ENCODE measurements at regions not wholly inside any gene's neighbourhood (a gene's known extent, or its start where the extent isn't known, plus 50 kb on each side); places are given as distances from the start of the nearest gene placed in this dataset.

DNA sequence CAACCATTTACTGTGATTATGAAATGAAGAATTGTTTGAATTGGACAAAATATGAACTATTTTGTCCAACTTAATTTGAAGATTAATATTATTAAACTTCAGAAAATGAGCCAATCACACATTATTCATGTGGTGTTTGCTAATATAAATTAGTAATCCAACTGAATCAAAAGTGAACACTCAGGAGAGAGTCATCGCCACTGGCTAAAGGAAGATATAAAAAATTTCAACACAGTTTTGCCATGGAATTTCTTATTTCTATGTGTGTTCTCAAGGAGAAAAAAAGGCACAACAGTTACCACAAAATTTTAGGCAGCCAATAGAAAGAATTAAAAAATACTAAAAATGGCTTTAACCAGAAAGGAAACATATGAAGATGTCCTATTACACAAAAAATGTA, 2683.8 kb downstream of the PCDH9 start:
- Histone ChIP-seq H3K36me3 (no peaks in the 10 kb centered on the region), H3K27me3 (replicated peaks; ENCODE audit: insufficient read depth) (no peaks in the 10 kb centered on the region), H3K4me3 (no peak overlapping the region), H3K27ac (no peak overlapping the region), H3K9me3 (no peaks in the 10 kb centered on the region), H3K4me1 (replicated peaks) (no peaks in the 10 kb centered on the region)
- no peak for TF ChIP-seq POLR2AphosphoS5 (IDR thresholded peaks at IDR 0.05)
- TF ChIP-seq, protein P1, sequence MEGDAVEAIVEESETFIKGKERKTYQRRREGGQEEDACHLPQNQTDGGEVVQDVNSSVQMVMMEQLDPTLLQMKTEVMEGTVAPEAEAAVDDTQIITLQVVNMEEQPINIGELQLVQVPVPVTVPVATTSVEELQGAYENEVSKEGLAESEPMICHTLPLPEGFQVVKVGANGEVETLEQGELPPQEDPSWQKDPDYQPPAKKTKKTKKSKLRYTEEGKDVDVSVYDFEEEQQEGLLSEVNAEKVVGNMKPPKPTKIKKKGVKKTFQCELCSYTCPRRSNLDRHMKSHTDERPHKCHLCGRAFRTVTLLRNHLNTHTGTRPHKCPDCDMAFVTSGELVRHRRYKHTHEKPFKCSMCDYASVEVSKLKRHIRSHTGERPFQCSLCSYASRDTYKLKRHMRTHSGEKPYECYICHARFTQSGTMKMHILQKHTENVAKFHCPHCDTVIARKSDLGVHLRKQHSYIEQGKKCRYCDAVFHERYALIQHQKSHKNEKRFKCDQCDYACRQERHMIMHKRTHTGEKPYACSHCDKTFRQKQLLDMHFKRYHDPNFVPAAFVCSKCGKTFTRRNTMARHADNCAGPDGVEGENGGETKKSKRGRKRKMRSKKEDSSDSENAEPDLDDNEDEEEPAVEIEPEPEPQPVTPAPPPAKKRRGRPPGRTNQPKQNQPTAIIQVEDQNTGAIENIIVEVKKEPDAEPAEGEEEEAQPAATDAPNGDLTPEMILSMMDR (IDR thresholded peaks at IDR 0.05), result no peak
- TF ChIP-seq POLR2A (IDR thresholded peaks at IDR 0.05), result no peak
- no peak for DNase-seq (ENCODE audit: low spot score)
- 94% methylated on average over 1 of the region's 1 CpG for WGBS
- intact Hi-C loops (cut with DNase I), result no loop called here

DNA sequence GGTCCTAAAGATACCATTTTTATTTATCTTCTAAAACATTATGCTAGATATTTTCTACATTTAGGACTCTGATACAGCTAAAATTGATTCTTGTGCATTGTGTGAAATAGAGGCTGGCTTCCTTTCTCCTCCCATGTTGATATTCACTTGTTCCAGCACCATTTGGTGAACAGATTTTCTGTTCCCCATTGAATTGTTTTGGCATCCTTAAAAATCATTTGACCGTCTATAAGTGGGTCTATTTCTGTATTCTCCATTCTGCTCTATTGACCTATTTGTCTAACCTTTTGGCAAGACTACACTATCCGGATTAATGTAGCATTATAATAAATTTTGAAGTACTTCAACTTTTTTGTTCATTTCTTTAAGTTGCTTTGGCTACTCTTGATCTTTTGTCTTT, 2689.2 kb downstream of the PCDH9 start:
- intact Hi-C loops (cut with DNase I), result no loop called here
- WGBS, result 87% methylated on average over 2 of the region's 2 CpGs
- H3K27ac ChIP-seq, result no peak overlapping the region
- no peaks in the 10 kb centered on the region for H3K36me3 ChIP-seq
- TF ChIP-seq POLR2A (IDR thresholded peaks at IDR 0.05), result no peak
- TF ChIP-seq, protein P1 (IDR thresholded peaks at IDR 0.05), result no peak
- no peak for TF ChIP-seq POLR2AphosphoS5 (IDR thresholded peaks at IDR 0.05)
- no peaks in the 10 kb centered on the region for H3K4me1 ChIP-seq (replicated peaks)
- H3K27me3 ChIP-seq (replicated peaks; ENCODE audit: insufficient read depth), result no peaks in the 10 kb centered on the region
- no peaks in the 10 kb centered on the region for H3K9me3 ChIP-seq
- no peak overlapping the region for H3K4me3 ChIP-seq
- DNase-seq (ENCODE audit: low spot score), result no peak

DNA sequence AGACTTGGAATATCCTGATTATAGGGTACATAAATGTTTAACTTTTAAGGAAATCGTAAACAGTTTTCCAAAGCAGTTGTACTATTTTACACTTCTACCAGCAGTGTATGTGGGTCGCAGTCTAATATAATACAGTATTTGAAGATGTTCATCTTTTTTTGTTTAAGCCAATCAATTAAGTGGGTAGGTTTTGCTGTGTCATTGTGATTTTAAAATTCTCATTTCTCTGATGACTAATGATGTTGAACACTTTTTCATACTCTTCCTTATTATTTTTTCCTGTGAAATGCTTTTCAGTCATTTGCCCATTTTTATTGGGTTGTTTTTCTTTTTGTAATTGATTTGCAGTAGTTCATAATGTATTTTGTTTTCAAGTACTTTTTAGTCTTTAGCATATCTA, 2689.7 kb downstream of the PCDH9 start:
- H3K9me3 ChIP-seq, result no peaks in the 10 kb centered on the region
- TF ChIP-seq, protein P1 (IDR thresholded peaks at IDR 0.05), result no peak
- TF ChIP-seq POLR2A (IDR thresholded peaks at IDR 0.05) (no peak), POLR2AphosphoS5 (IDR thresholded peaks at IDR 0.05) (no peak)
- H3K4me1 ChIP-seq (replicated peaks), result no peaks in the 10 kb centered on the region

DNA sequence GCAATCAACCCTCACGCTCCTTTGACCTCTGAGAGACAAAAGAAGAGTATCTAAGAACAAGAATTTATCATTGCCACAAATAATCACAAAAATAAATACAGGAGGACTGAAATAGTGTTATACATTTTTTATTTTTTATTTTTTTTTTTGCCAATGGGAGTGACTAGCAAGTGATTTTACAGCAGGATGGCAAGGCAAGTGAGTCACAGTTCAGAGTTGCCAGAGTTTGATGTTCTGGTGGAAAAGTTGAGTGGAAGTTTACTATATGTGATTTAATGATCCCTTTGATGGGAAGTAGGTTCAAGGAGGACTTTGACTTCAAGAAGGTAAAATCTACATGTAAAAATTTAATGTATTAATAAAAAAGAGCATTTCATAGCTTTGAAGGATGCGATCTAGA, 2691.4 kb downstream of the PCDH9 start:
- H3K4me1 ChIP-seq (replicated peaks), result no peaks in the 10 kb centered on the region
- no peaks in the 10 kb centered on the region for H3K9me3 ChIP-seq
- intact Hi-C loops (cut with DNase I), result no loop called here
- DNase-seq (ENCODE audit: low spot score), result no peak
- 95% methylated on average over 2 of the region's 2 CpGs for WGBS
- TF ChIP-seq, protein P1 (IDR thresholded peaks at IDR 0.05), result no peak
- TF ChIP-seq POLR2A (IDR thresholded peaks at IDR 0.05) (no peak), POLR2AphosphoS5 (IDR thresholded peaks at IDR 0.05) (no peak)
- no peak overlapping the region for H3K4me3 ChIP-seq
- H3K27me3 ChIP-seq (replicated peaks; ENCODE audit: insufficient read depth), result no peaks in the 10 kb centered on the region
- H3K36me3 ChIP-seq, result no peaks in the 10 kb centered on the region
- H3K27ac ChIP-seq, result no peak overlapping the region

More for the DNA sequence above, 2689.7 kb downstream of the PCDH9 start:
- H3K27ac ChIP-seq, result no peak overlapping the region
- WGBS, result 95% methylated on average over 2 of the region's 2 CpGs
- intact Hi-C loops (cut with DNase I), result no loop called here
- H3K4me3 ChIP-seq, result no peak overlapping the region
- no peaks in the 10 kb centered on the region for H3K27me3 ChIP-seq (replicated peaks; ENCODE audit: insufficient read depth)
- no peak for DNase-seq (ENCODE audit: low spot score)
- no peaks in the 10 kb centered on the region for H3K36me3 ChIP-seq

DNA sequence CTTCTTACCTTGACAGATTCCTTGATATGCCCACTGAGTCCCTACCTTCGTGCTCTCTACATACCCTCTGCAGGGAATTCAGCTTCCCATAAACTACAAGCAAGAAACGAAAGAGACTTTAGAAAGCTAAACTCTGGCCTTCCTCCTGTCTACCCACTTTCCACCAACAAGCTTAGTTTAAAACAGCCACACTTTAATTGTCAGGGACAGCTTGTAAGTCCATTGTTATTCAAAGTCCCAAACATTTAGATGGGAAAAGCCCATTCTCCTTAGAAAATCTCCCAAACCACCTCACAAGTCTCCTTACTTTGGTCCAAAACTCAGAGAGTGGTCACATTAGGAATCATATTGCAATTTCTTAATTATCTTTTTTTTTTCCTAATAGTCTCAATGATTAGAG, 2695.8 kb downstream of the PCDH9 start:
- no peaks in the 10 kb centered on the region for H3K27me3 ChIP-seq (replicated peaks; ENCODE audit: insufficient read depth)
- H3K27ac ChIP-seq, result no peak overlapping the region
- H3K4me1 ChIP-seq (replicated peaks), result no peaks in the 10 kb centered on the region
- intact Hi-C loops (cut with DNase I), result no loop called here
- H3K4me3 ChIP-seq, result no peak overlapping the region
- H3K36me3 ChIP-seq, result no peaks in the 10 kb centered on the region
- 83% methylated on average over 2 of the region's 2 CpGs for WGBS
- no peak for DNase-seq (ENCODE audit: low spot score)
- TF ChIP-seq POLR2AphosphoS5 (IDR thresholded peaks at IDR 0.05) (no peak), POLR2A (IDR thresholded peaks at IDR 0.05) (no peak)
- TF ChIP-seq, protein P1 (IDR thresholded peaks at IDR 0.05), result no peak
- no peaks in the 10 kb centered on the region for H3K9me3 ChIP-seq

All from prostate gland (tissue), 2 donors.